ENCODE measurements at regions not wholly inside any gene's neighbourhood (a gene's known extent, or its start where the extent isn't known, plus 50 kb on each side); places are given as distances from the start of the nearest gene placed in this dataset.

GRCh38 chr2:175855794-175856453, 146.1 kb downstream of the LNPK start:
- no peak overlapping the region for H3K27ac ChIP-seq
- no peak for FAIRE-seq
- ATAC-seq, result peak; percentile 51 to 76
- 4% methylated on average over 4 of the region's 4 CpGs for WGBS (ENCODE audit: missing lambda C conversion rate)
- no peak overlapping the region for H3K4me3 ChIP-seq
- POLR2A ChIA-PET, result no interaction called here
- CTCF ChIA-PET, result interaction anchor here (0.6 kb wide), 1 partner anchor 43 kb away, joined by 3 read pairs; no protein-coding TSS in a partner anchor
- H3K9me3 ChIP-seq, result no peaks in the 10 kb centered on the region
- DNase-seq (ENCODE audit: low read depth in 1 of 2, low spot score in 1 of 2), result no peak
- no peak overlapping the region for H3K4me2 ChIP-seq
- TF ChIP-seq BCL3 (IDR thresholded peaks at IDR 0.05) (no peak), MAZ (IDR thresholded peaks at IDR 0.05; ENCODE audit: borderline replicate concordance, low read depth, low read length) (no peak), ZSCAN20 (CRISPR knock-in tag; IDR thresholded peaks at IDR 0.05) (no peak), EHF (CRISPR knock-in tag; IDR thresholded peaks at IDR 0.05) (no peak), CBX2 (IDR thresholded peaks at IDR 0.05; ENCODE audit: borderline replicate concordance, low read depth) (no peak), PHF8 (IDR thresholded peaks at IDR 0.05; ENCODE audit: borderline replicate concordance, low read depth) (no peak), RARB (CRISPR knock-in tag; IDR thresholded peaks at IDR 0.05) (no peak), CHD4 (IDR thresholded peaks at IDR 0.05; ENCODE audit: borderline replicate concordance) (no peak), NR3C1 (IDR thresholded peaks at IDR 0.05) (no peak), FOSB (CRISPR knock-in tag; IDR thresholded peaks at IDR 0.05) (no peak), E2F6 (IDR thresholded peaks at IDR 0.05; ENCODE audit: borderline replicate concordance, low read depth) (no peak)
- no peaks in the 10 kb centered on the region for H3K4me1 ChIP-seq

GRCh38 chr2:175855236-175855635, 146.8 kb downstream of the LNPK start:
- H3K4me1 ChIP-seq, result no peaks in the 10 kb centered on the region

GRCh38 chr2:175854665-175855064, 147.4 kb downstream of the LNPK start:
- FAIRE-seq (no peak), ATAC-seq (no peak), DNase-seq (ENCODE audit: low read depth in 1 of 2, low spot score in 1 of 2) (no peak)
- ChIA-PET POLR2A (no interaction called here), CTCF (no interaction called here)
- no peak overlapping the region for H3K4me2 ChIP-seq
- H3K4me3 ChIP-seq, result no peak overlapping the region
- H3K4me1 ChIP-seq, result no peaks in the 10 kb centered on the region
- TF ChIP-seq ZNF302 (CRISPR knock-in tag; IDR thresholded peaks at IDR 0.05) (no peak), ELK1 (IDR thresholded peaks at IDR 0.05; ENCODE audit: low read depth, low read length) (no peak), FOXS1 (CRISPR knock-in tag; IDR thresholded peaks at IDR 0.05) (no peak), NPAS2 (CRISPR knock-in tag; IDR thresholded peaks at IDR 0.05; ENCODE audit: borderline replicate concordance) (no peak), FOSL2 (IDR thresholded peaks at IDR 0.05) (no peak), FOSL2 (CRISPR knock-in tag; IDR thresholded peaks at IDR 0.05) (no peak), EHMT2 (IDR thresholded peaks at IDR 0.05; ENCODE audit: low read depth) (no peak), NR3C1 (IDR thresholded peaks at IDR 0.05) (no peak), EP300 (IDR thresholded peaks at IDR 0.05) (no peak), POLR2A (IDR thresholded peaks at IDR 0.05; ENCODE audit: low read length) (no peak), ZSCAN20 (CRISPR knock-in tag; IDR thresholded peaks at IDR 0.05) (no peak), FOSB (CRISPR knock-in tag; IDR thresholded peaks at IDR 0.05) (no peak), BCL3 (IDR thresholded peaks at IDR 0.05) (no peak), BHLHE40 (IDR thresholded peaks at IDR 0.05; ENCODE audit: low read depth, low read length) (no peak), GATA3 (IDR thresholded peaks at IDR 0.05; ENCODE audit: borderline replicate concordance) (no peak), RAD21 (conservative IDR thresholded peaks at IDR 0.05 in 1 of 2, IDR thresholded peaks at IDR 0.05 in 1 of 2) (no peak)
- WGBS (ENCODE audit: missing lambda C conversion rate), result 45% methylated on average over 6 of the region's 6 CpGs
- no peaks in the 10 kb centered on the region for H3K9me3 ChIP-seq
- H3K27ac ChIP-seq, result no peak overlapping the region

More at GRCh38 chr2:175855236-175855635, 146.8 kb downstream of the LNPK start:
- CTCF ChIA-PET, result interaction anchor here (0.6 kb wide), 1 partner anchor 42 kb away, joined by 3 read pairs; no protein-coding TSS in a partner anchor
- Histone ChIP-seq H3K4me3 (no peak overlapping the region), H3K4me2 (no peak overlapping the region), H3K9me3 (no peaks in the 10 kb centered on the region), H3K27ac (no peak overlapping the region)
- POLR2A ChIA-PET, result no interaction called here
- WGBS (ENCODE audit: missing lambda C conversion rate), result 51% methylated on average over 4 of the region's 4 CpGs
- TF ChIP-seq SREBF2 (IDR thresholded peaks at IDR 0.05) (no peak), ZNF302 (CRISPR knock-in tag; IDR thresholded peaks at IDR 0.05) (no peak)
- no peak for FAIRE-seq
- no peak for DNase-seq (ENCODE audit: low read depth in 1 of 2, low spot score in 1 of 2)
- no peak for ATAC-seq
